KOPT-K1 (cell line): ENCODE measurements at regions not wholly inside any gene's neighbourhood (a gene's known extent, or its start where the extent isn't known, plus 50 kb on each side); places are given as distances from the start of the nearest gene placed in this dataset.

Experiments used
- H3K27ac ChIP-seq: fragments of 200-600 bp; sonication (generic); 2 replicates; pipeline ENCODE4 v1.5.1; 2016; ENCODE audit warnings: antibody characterized with exemption, mild to moderate bottlenecking, low read depth, low read length; ENCODE audit not compliant: poor library complexity, severe bottlenecking
- H3K36me3 ChIP-seq: fragments of 200-600 bp; sonication (generic); 2 replicates; pipeline ENCODE4 v1.5.1; 2017; ENCODE audit warnings: antibody characterized with exemption, mild to moderate bottlenecking, low read length, moderate library complexity; ENCODE audit not compliant: insufficient read depth
- H3K9me3 ChIP-seq: fragments of 200-600 bp; sonication (generic); 2 replicates; pipeline ENCODE4 v1.5.1; 2017; ENCODE audit warnings: antibody characterized with exemption, low read length, mild to moderate bottlenecking; ENCODE audit not compliant: insufficient read depth, poor library complexity, severe bottlenecking

DNA sequence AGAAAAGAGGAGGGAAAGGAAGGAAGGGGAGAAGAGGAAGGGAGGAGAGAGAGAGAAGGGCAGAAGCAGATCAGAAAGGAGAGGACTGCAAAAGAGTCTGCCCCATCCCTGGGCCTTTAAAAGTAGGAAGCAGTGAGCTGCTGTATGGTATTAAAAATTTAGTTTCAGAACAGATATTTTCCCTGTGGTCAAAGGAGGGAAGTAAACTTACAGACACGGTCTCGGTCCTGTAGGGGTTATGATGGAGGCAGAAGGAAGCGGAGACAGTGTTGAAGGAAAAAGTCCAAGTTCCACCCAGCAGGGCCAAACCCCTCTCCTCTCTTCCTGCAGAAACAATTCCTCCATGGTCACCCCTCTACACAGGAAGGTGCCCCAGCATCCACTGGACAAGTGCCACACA lies 122.0 kb upstream of the PROK2 start:
- H3K27ac ChIP-seq: no peak overlapping the region

DNA sequence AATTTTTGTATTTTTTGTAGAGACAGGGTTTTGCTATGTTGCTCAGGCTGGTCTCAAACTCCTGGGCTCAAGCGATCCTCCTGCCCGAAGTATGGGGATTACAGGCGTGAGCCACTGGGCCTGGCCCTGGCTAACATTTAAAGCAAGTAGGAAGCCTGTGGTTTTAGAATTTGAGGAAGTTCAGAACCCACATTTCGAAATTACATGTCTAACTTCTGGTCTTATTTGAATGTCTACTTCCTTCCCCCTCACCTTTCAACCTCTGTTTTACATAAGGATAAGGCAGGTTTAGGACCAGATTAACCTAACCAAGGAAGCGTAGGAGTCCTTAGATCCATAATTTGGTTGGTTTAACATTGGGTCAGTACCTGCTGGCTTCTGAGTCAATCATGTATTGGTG lies 120.5 kb upstream of the PROK2 start:
- Histone ChIP-seq H3K36me3 (no peaks in the 10 kb centered on the region), H3K27ac (no peak overlapping the region), H3K9me3 (no peaks in the 10 kb centered on the region)

More for the DNA sequence above, 122.0 kb upstream of the PROK2 start:
- H3K9me3 ChIP-seq: no peaks in the 10 kb centered on the region
- no peaks in the 10 kb centered on the region for H3K36me3 ChIP-seq

DNA sequence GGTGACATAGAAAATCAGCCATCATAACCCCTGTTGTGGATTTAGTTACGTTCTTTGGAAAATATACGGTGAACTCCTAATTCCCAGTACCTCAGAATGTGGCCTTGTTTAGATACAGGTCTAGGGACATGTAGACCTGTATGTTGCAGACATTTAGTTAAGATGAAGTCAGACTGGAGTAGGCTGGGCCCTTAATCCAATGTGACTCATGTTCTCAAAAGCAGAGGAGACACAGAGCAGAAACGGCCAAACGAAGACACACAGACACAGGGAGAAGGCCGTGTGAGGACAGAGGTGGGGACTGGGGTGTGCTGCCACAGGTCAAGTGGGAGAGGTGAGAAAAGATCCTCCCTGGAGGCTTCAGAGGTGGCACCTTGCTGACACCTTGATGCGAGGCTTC lies 119.0 kb upstream of the PROK2 start:
- Histone ChIP-seq H3K36me3 (no peaks in the 10 kb centered on the region), H3K9me3 (no peaks in the 10 kb centered on the region), H3K27ac (no peak overlapping the region)

DNA sequence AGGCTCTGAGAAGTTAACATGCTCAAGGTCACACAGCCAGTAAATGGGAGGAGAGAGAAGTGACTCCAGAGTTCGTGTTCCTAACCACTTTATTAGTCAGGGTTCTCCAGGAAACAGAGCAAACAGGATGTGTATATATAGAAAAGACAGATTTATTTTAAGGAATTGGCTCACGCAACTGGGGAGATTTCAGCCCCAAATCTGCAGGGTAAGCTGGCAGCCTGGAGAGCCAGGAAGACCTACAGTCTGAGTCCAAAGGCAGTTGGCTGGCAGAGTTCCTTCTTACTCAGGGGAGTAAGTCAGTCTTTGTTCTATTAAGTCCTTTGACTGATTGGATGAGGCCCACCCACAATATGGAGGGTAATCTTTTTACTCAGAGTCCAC lies 118.2 kb upstream of the PROK2 start:
- no peak overlapping the region for H3K27ac ChIP-seq
- no peaks in the 10 kb centered on the region for H3K36me3 ChIP-seq
- H3K9me3 ChIP-seq: no peaks in the 10 kb centered on the region

DNA sequence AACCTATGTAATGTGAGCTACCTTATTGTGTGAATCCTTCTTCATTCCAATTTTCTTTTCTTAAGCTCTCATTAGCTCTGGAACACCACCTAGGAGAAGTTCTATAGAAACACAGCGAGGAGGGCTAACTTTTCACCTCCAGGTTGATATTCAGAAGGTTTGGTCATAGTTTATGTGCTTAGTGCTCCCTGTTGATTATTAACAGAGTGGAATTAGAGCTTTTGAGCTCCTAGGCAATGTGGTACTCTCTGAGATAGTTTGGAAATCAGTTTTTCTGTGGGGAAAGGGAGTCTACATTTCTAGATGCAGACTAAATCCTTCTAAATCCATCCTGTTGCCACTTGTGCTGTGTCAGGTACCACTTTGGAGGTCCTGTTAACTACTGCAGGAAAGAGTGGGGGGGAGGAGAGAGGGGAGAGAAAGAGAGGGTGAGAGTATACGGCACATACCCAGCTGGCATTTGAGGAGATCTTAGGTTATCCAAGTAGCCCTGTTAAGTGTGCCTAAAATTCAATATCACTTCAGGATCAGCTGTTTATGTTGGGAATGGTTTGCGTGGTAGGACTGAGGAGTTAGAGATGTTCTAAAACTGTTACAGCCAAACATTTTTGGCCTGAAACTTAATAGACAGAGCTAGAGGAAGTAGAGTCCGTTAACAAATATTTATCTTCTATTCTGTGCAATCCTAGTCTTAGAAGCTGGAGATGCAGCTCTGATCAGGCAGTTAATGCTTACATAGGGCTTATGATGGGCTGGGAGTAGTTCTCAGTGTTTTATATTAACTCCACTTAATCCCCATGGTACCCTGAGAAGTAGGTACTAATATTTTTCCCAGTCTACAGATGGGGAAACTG lies 117.5 kb upstream of the PROK2 start:
- Histone ChIP-seq H3K9me3 (no peaks in the 10 kb centered on the region), H3K36me3 (no peaks in the 10 kb centered on the region), H3K27ac (no peak overlapping the region)

DNA sequence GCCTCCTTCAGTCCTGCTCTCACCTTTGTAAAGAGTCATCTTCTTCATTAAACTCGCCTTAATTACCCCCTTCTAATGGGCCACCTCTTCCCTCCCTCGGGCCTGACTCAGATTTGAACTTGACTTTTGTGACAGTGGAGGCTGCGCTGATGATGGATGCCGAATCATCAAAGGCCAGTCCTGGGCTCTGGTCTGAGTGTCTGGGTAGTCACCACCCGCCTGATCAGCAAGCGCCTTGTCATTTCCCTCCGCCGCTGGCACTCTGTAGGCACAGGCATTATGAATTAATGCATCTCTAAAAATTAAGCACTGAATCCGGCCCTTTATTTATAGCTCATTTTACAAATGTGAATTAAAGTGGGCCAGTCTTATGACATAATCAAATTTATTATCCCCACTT lies 116.7 kb upstream of the PROK2 start:
- no peaks in the 10 kb centered on the region for H3K36me3 ChIP-seq
- H3K9me3 ChIP-seq: no peaks in the 10 kb centered on the region
- no peak overlapping the region for H3K27ac ChIP-seq

DNA sequence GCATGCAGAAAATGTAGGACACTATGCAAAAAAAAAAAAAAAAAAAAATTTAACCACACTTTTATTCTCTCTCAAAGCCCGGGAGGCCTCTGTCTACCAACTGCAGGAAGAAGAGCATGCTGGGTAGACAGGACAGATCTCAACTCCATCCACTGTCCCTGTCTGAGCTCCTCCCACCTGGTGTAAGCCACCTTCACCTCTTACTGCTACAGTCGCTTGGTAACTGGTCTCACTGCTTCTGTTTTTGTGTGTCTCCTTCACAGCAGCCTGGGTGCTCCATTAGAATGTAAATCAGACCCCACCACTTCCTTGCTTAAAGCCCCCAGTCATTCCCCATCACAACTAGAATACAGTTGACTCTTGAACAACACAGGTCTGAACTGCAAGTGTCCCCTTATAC lies 115.1 kb upstream of the PROK2 start:
- no peak overlapping the region for H3K27ac ChIP-seq
- no peaks in the 10 kb centered on the region for H3K9me3 ChIP-seq
- H3K36me3 ChIP-seq: no peaks in the 10 kb centered on the region

DNA sequence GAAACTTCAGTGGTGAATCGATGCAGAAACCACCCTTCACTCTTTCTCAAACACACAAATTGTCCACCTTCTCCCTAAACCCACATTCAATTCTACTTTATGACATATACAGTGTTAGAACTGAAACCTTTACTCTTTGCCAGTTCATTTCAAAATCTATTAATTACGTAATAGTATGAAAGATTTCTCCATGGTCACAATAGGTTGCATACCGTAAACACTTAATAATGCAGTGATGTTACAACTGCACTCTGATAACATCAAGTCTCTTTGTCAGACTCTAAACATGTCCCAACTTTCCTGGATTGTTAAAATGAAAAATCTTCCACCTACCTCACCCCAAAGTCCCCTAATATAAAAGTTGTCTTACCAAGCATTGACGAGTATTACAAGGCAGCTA lies 111.8 kb upstream of the PROK2 start:
- H3K9me3 ChIP-seq: no peaks in the 10 kb centered on the region

DNA sequence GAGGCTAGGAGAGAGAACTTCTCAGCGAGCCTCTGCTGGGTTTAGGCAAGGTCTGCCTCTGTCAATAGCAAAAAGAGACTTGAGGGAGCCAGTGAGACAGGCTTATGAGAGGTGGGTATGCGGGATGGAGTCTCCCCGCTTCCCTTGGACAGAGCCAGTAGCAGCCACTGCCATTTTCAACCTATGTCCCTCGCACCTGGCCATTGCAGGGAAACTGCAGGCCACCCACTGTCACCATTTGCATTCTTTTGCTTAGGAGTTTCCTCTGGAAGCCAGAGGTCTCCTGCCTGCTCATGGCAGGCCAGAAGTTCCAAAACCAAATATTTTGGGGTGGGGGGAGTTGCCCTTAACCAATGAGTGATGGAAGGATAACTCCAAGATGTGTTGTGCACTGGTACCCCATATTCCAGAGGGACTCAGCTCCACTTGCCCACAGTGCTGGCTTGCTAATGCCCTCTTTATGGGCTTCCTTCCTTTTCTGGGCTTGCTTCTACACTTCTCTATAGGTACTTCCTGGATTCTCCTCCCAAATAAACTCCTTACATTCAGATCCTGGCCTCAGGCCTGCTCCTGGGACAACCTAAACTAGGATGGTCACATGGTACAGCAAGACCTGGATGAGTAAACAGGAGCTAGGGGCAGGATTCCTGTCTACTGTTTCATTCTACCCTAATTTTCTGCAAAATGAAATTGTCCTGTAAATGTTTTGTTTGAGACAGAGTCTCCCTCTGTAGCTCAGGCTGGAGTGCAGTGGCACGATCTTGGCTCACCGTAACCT lies 108.9 kb upstream of the PROK2 start:
- Histone ChIP-seq H3K36me3 (no peaks in the 10 kb centered on the region), H3K9me3 (no peaks in the 10 kb centered on the region), H3K27ac (no peak overlapping the region)

More for the DNA sequence above, 111.8 kb upstream of the PROK2 start:
- Histone ChIP-seq H3K36me3 (no peaks in the 10 kb centered on the region), H3K27ac (no peak overlapping the region)

DNA sequence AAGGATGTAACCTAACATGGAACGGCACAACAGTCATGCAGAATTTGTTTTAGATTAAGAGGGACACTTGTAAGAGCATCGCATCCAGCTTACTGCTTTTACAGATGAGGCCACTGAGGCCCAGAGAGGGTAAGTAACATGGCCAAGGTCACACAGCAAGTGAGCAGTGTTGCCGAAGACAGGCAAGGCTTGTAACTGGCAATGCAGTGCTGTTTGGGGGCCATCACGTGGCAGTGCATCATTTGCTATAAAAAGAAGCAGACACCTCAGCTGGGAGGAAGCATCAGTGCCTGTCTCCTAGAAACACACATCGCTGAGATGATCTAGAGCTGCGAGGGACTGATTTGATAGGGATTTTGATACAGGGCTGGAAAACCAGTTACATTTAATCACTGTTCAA lies 108.2 kb upstream of the PROK2 start:
- Histone ChIP-seq H3K27ac (no peak overlapping the region), H3K9me3 (no peaks in the 10 kb centered on the region), H3K36me3 (no peaks in the 10 kb centered on the region)

DNA sequence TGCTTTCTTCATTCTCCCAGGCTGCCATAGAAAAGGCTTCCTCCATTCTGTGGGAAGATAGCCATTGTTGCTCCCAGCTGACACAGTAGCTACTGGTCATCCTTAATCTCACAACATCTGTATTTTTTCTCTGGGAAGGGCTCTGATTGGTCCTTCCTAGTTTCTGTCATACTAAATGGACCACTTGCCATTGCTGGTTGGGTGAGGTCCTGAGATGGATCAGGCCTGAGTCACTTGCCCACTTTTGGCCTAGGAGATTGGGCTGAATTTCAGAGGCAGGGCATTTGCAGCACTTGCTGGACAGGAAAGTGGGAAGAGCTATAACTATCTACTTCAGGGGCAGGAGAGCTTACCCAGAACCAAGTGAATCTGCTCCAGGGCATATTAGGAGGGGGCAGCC lies 106.5 kb upstream of the PROK2 start:
- Histone ChIP-seq H3K36me3 (no peaks in the 10 kb centered on the region), H3K9me3 (no peaks in the 10 kb centered on the region), H3K27ac (no peak overlapping the region)

DNA sequence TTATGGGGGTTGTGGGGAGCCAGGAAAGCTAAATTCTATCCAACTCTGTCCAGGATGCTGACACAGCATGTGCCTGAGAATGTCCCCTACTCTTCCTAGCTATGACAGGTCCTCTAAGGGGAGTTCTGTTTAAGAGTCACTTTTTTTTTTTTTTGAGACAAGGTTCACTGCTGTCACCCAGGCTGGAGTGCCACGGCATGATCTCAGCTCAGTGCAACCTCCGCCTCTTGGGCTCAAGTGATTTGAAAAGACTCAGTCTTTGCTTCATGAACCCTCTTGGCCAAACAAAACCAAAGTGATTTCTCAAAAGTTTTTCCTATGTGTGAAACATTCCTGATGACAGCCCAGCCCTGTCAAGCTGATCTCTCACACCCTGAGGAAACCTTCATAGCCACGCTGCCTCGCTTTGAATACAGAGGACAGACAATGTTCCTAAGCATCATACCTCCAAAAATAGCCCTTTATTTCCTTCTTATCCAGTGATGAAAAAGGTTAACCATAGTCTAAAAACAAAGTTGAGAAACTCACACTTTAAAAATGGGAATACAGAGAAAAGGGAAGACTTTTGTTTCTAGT lies 105.5 kb upstream of the PROK2 start:
- H3K9me3 ChIP-seq: no peaks in the 10 kb centered on the region

DNA sequence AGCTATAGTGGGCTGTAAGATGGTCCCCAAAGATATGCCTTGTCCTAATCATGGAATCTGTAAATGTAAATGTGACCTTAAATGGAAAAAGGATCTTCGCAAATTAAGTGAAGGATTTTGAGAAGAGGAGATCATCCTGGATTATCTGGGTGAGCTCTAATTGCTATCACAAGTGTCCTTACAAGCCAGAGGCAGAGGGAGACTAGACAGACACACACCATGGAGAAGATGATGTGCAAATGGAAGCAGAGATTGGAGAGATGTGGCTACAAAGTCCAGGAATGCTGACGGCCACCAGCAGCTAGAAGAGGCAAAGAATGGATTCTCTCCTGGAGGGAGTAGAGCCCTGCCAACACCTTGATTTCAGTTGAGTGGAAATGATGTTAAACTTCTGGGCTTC lies 102.3 kb upstream of the PROK2 start:
- Histone ChIP-seq H3K27ac (no peak overlapping the region), H3K36me3 (no peaks in the 10 kb centered on the region), H3K9me3 (no peaks in the 10 kb centered on the region)

More for the DNA sequence above, 105.5 kb upstream of the PROK2 start:
- no peak overlapping the region for H3K27ac ChIP-seq
- no peaks in the 10 kb centered on the region for H3K36me3 ChIP-seq

DNA sequence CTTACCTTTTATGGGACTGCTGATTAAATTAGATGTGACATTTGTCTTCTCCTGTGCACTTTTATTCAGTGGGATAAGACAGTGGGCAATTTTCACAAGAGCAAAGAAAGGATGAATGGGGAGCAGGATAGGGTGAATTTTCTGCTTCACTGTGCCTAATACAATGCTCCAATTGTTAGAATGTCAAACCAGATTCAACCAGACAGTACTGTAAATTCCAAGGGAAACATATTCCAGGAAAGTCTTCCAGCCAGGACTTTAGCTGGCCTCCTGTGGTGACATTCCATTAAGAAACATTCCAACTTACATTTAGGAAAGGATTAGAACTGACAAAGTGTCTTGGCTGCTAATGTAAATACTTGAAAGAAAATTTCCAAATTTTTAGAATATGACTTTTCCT lies 100.1 kb upstream of the PROK2 start:
- Histone ChIP-seq H3K9me3 (no peaks in the 10 kb centered on the region), H3K36me3 (no peaks in the 10 kb centered on the region), H3K27ac (no peak overlapping the region)

DNA sequence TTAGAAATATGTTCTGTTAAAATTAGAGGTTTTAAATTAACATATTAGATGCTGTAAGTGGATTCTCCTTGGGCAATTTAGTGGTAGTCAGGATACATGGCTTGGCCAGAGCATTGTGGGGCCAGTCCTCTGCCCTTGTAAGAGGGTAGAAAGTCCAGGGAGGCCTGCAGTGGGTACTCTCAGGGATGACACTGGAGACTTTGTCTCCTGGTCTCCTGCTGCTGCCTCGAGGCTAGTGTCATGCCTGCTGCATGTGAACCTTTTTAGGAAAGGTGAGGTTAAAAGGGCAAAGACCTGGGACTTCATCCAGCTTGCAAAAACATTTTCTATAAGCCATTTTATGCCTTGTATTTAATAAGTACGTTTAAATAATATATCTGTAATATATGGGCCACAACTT lies 96.8 kb upstream of the PROK2 start:
- no peak overlapping the region for H3K27ac ChIP-seq
- H3K36me3 ChIP-seq: no peaks in the 10 kb centered on the region
- no peaks in the 10 kb centered on the region for H3K9me3 ChIP-seq
